DOHH2 (cell line): ENCODE measurements at regions not wholly inside any gene's neighbourhood (a gene's known extent, or its start where the extent isn't known, plus 50 kb on each side); places are given as distances from the start of the nearest gene placed in this dataset.

ENCODE experiments used
- H3F3A ChIP-seq: fragments of 200-600 bp; sonication (generic), shearing (Covaris generic); 2 replicates; pipeline ENCODE4 v1.6.0; 2016; ENCODE audit warnings: antibody characterized with exemption, mild to moderate bottlenecking; ENCODE audit not compliant: control insufficient read depth, insufficient read depth
- H3K27ac ChIP-seq: fragments of 200-600 bp; sonication (generic); 2 replicates; pipeline ENCODE4 v1.5.1; 2014; ENCODE audit warnings: low read depth, mild to moderate bottlenecking, low read length, moderate library complexity
- H3K27me3 ChIP-seq: fragments of 200-600 bp; sonication (generic); 2 replicates; pipeline ENCODE4 v1.6.1; 2014; ENCODE audit warnings: mild to moderate bottlenecking, low read length, mixed read lengths; ENCODE audit not compliant: control insufficient read depth
- H3K36me3 ChIP-seq: fragments of 200-600 bp; sonication (generic); 2 replicates; pipeline ENCODE4 v1.6.1; 2014; ENCODE audit warnings: mild to moderate bottlenecking, low read length, moderate library complexity, mixed read lengths; ENCODE audit not compliant: control insufficient read depth
- H3K4me1 ChIP-seq: fragments of 200-600 bp; sonication (generic); 2 replicates; pipeline ENCODE4 v1.6.1; 2014; ENCODE audit warnings: mild to moderate bottlenecking, low read length, mixed read lengths; ENCODE audit not compliant: control insufficient read depth
- H3K4me2 ChIP-seq: fragments of 200-600 bp; sonication (generic); 2 replicates; pipeline ENCODE4 v1.6.0; 2014; ENCODE audit warnings: mild to moderate bottlenecking, low read length, moderate library complexity
- H3K4me3 ChIP-seq: fragments of 200-600 bp; sonication (generic); 2 replicates; pipeline ENCODE4 v1.5.1; 2014; ENCODE audit warnings: mild to moderate bottlenecking, low read length, mixed read lengths
- H3K79me2 ChIP-seq: fragments of 200-600 bp; sonication (generic); 2 replicates; pipeline ENCODE4 v1.6.1; 2014; ENCODE audit warnings: mild to moderate bottlenecking, low read length, mixed read lengths; ENCODE audit not compliant: control insufficient read depth
- H3K9me2 ChIP-seq: fragments of 200-600 bp; sonication (generic); replicated peaks from 2 replicates; pipeline ENCODE4 v1.6.1; 2014; ENCODE audit warnings: mild to moderate bottlenecking, low read length, mixed read lengths; ENCODE audit not compliant: control insufficient read depth
- H3K9me3 ChIP-seq: fragments of 200-600 bp; sonication (generic); 2 replicates; pipeline ENCODE4 v1.6.1; 2014; ENCODE audit warnings: antibody characterized with exemption, low read length, mixed read lengths; ENCODE audit not compliant: control insufficient read depth, insufficient read depth
- H4K20me1 ChIP-seq: fragments of 200-600 bp; sonication (generic); 2 replicates; pipeline ENCODE4 v1.6.0; 2014; ENCODE audit warnings: low read depth, mild to moderate bottlenecking, antibody characterized with exemption, low read length, moderate library complexity; ENCODE audit not compliant: control insufficient read depth, insufficient read depth
- CTCF ChIP-seq: fragments of 200-600 bp; sonication (generic); IDR thresholded peaks from one replicate; pipeline ENCODE4 v1.5.1; 2014; ENCODE audit warnings: antibody characterized with exemption, mild to moderate bottlenecking, low read depth, low read length; ENCODE audit not compliant: poor library complexity, severe bottlenecking
- EZH2phosphoT487 ChIP-seq: fragments of 200-600 bp; sonication (generic); IDR thresholded peaks from 2 replicates; pipeline ENCODE4 v1.6.1; 2017; ENCODE audit warnings: borderline replicate concordance, mild to moderate bottlenecking, antibody characterized with exemption, low read length, moderate library complexity, mixed read lengths

GRCh38 chr2:212945526-212945925, 205.9 kb downstream of the IKZF2 start:
- no peaks in the 10 kb centered on the region for H3K9me3 ChIP-seq
- no peaks in the 10 kb centered on the region for H3K4me1 ChIP-seq
- H3K27ac ChIP-seq, result no peak overlapping the region
- H3K9me2 ChIP-seq, result no peaks in the 10 kb centered on the region
- H3K27me3 ChIP-seq, result no peaks in the 10 kb centered on the region
- no peaks in the 10 kb centered on the region for H3F3A ChIP-seq
- no peaks in the 10 kb centered on the region for H4K20me1 ChIP-seq
- no peaks in the 10 kb centered on the region for H3K79me2 ChIP-seq
- H3K36me3 ChIP-seq, result no peaks in the 10 kb centered on the region
- H3K4me3 ChIP-seq, result no peak overlapping the region
- H3K4me2 ChIP-seq, result no peak overlapping the region
- TF ChIP-seq EZH2phosphoT487 (no peak), CTCF (no peak)

- Histone ChIP-seq H3K4me2 (no peak overlapping the region), H3K27me3 (no peaks in the 10 kb centered on the region), H3K4me1 (peaks cover 19% of the 10 kb centered on the region), H3K79me2 (no peaks in the 10 kb centered on the region), H3K9me3 (no peaks in the 10 kb centered on the region), H3K36me3 (no peaks in the 10 kb centered on the region), H3K4me3 (no peak overlapping the region), H3K9me2 (no peaks in the 10 kb centered on the region), H4K20me1 (no peaks in the 10 kb centered on the region), H3K27ac (no peak overlapping the region), H3F3A (no peaks in the 10 kb centered on the region)
- no peak for TF ChIP-seq EZH2phosphoT487
- TF ChIP-seq CTCF, result no peak
Observed at GRCh38 chr2:212943351-212943750, 208.1 kb downstream of the IKZF2 start.

- no peaks in the 10 kb centered on the region for H3F3A ChIP-seq
- H3K79me2 ChIP-seq, result no peaks in the 10 kb centered on the region
- H3K9me3 ChIP-seq, result no peaks in the 10 kb centered on the region
- no peak overlapping the region for H3K4me3 ChIP-seq
- no peak overlapping the region for H3K4me2 ChIP-seq
- H3K36me3 ChIP-seq, result no peaks in the 10 kb centered on the region
- H4K20me1 ChIP-seq, result no peaks in the 10 kb centered on the region
- H3K27ac ChIP-seq, result no peak overlapping the region
- TF ChIP-seq CTCF (no peak), EZH2phosphoT487 (no peak)
- H3K4me1 ChIP-seq, result peaks cover 28% of the 10 kb centered on the region
- no peaks in the 10 kb centered on the region for H3K9me2 ChIP-seq
- no peaks in the 10 kb centered on the region for H3K27me3 ChIP-seq
Observed at GRCh38 chr2:212941361-212941760, 210.1 kb downstream of the IKZF2 start.

- Histone ChIP-seq H3F3A (no peaks in the 10 kb centered on the region), H3K4me1 (peaks cover 28% of the 10 kb centered on the region), H3K9me3 (no peaks in the 10 kb centered on the region), H3K27me3 (no peaks in the 10 kb centered on the region), H3K79me2 (no peaks in the 10 kb centered on the region), H3K27ac (no peak overlapping the region), H3K4me3 (no peak overlapping the region), H3K4me2 (no peak overlapping the region), H3K36me3 (no peaks in the 10 kb centered on the region), H3K9me2 (no peaks in the 10 kb centered on the region), H4K20me1 (no peaks in the 10 kb centered on the region)
- TF ChIP-seq EZH2phosphoT487 (no peak), CTCF (no peak)
Observed at GRCh38 chr2:212940816-212941215, 210.6 kb downstream of the IKZF2 start.
